AG09309 (cell line): ENCODE measurements at regions not wholly inside any gene's neighbourhood (a gene's known extent, or its start where the extent isn't known, plus 50 kb on each side); places are given as distances from the start of the nearest gene placed in this dataset.

Experiments used
- DNase-seq: peaks from one replicate; pipeline ENCODE4 v3.0.0-alpha.2; 2010; ENCODE audit warnings: low read depth
- H3K4me3 ChIP-seq: 2 replicates; pipeline ENCODE4 v1.5.1; 2011; ENCODE audit warnings: mild to moderate bottlenecking, low read depth, low read length, moderate library complexity; ENCODE audit not compliant: control insufficient read depth
- CTCF ChIP-seq: IDR thresholded peaks from 2 replicates; pipeline ENCODE4 v1.5.1; 2011; ENCODE audit warnings: mild to moderate bottlenecking, low read depth, low read length, inconsistent platforms; ENCODE audit not compliant: insufficient read depth, control insufficient read depth; ENCODE audit errors: missing control alignments

GRCh38 chr4:34200535-34200934, 2043.8 kb downstream of the ARAP2 start:
- no peak for TF ChIP-seq CTCF
- H3K4me3 ChIP-seq, result no peak overlapping the region
- DNase-seq, result no peak

GRCh38 chr4:34202154-34202553, 2042.2 kb downstream of the ARAP2 start:
- TF ChIP-seq CTCF, result no peak
- DNase-seq, result no peak
- no peak overlapping the region for H3K4me3 ChIP-seq

- DNase-seq, result no peak
- no peak overlapping the region for H3K4me3 ChIP-seq
- TF ChIP-seq CTCF, result no peak
Measured at GRCh38 chr4:34220601-34221000, 2023.7 kb downstream of the ARAP2 start.

GRCh38 chr4:34221986-34222385, 2022.3 kb downstream of the ARAP2 start:
- no peak for TF ChIP-seq CTCF
- H3K4me3 ChIP-seq, result no peak overlapping the region
- DNase-seq, result no peak

GRCh38 chr4:34236118-34236517, 2008.2 kb downstream of the ARAP2 start:
- no peak for DNase-seq
- no peak for TF ChIP-seq CTCF

GRCh38 chr4:34245276-34245675, 1999.0 kb downstream of the ARAP2 start:
- no peak for TF ChIP-seq CTCF
- DNase-seq, result no peak

More at GRCh38 chr4:34236118-34236517, 2008.2 kb downstream of the ARAP2 start:
- no peak overlapping the region for H3K4me3 ChIP-seq

GRCh38 chr4:34250562-34250961, 1993.8 kb downstream of the ARAP2 start:
- peak; percentile 11 for DNase-seq
- H3K4me3 ChIP-seq, result no peak overlapping the region

More at GRCh38 chr4:34245276-34245675, 1999.0 kb downstream of the ARAP2 start:
- H3K4me3 ChIP-seq, result no peak overlapping the region

More at GRCh38 chr4:34250562-34250961, 1993.8 kb downstream of the ARAP2 start:
- TF ChIP-seq CTCF, result no peak
